Body of pancreas (tissue), 4 donors: ENCODE measurements at regions not wholly inside any gene's neighbourhood (a gene's known extent, or its start where the extent isn't known, plus 50 kb on each side); places are given as distances from the start of the nearest gene placed in this dataset.

Experiments used
- ATAC-seq: fragments of 150-250 bp; one replicate; pipeline ENCODE4 v1.9.1; 2016
- DNase-seq, 4 donors: peaks; one replicate each; pipeline ENCODE4 v3.0.0-alpha.2; 2019
- H3K27ac ChIP-seq, 4 donors: fragments of 200-600 bp; sonication (generic); 1 replicate in 3 of 4; 2 replicates in 1 of 4; pipeline versions ENCODE4 v1.5.1 to v1.6.1; 2016 to 2019; ENCODE audit warnings: mild to moderate bottlenecking in 1 of 4, mixed read lengths in 1 of 4, moderate library complexity in 1 of 4
- H3K27me3 ChIP-seq, 2 donors: fragments of 200-600 bp; sonication (generic); one replicate each; pipeline ENCODE4 v1.6.0; 2016; ENCODE audit warnings: mild to moderate bottlenecking in 1 of 2
- H3K36me3 ChIP-seq, 2 donors: fragments of 200-600 bp; sonication (generic); replicated peaks in 1 of 2; 2 replicates each; pipeline ENCODE4 v1.5.1; 2016; ENCODE audit warnings: low read depth in 2 of 2; ENCODE audit not compliant: insufficient read depth in 1 of 2
- H3K4me1 ChIP-seq: fragments of 200-600 bp; sonication (generic); one replicate; pipeline ENCODE4 v1.6.0; 2016
- H3K4me3 ChIP-seq, 2 donors: fragments of 200-600 bp; sonication (generic); 1 replicate in 1 of 2; 2 replicates in 1 of 2; pipeline ENCODE4 v1.5.1; 2016 to 2019
- H3K9me3 ChIP-seq, 3 donors: fragments of 200-600 bp; sonication (generic); 1 replicate in 2 of 3; 2 replicates in 1 of 3; pipeline ENCODE4 v1.5.1; 2016
- CTCF ChIP-seq, 7 experiments: fragments of 450-650 bp in 4 of 7; fragments of 200-600 bp in 3 of 7; sonication (generic) in 3 of 7; IDR thresholded peaks; one replicate each; pipeline ENCODE4 v1.5.1; 2016 to 2019; ENCODE audit warnings: antibody characterized with exemption in 7 of 7
- POLR2A ChIP-seq, 3 donors: fragments of 450-650 bp; IDR thresholded peaks; one replicate each; pipeline ENCODE4 v1.6.1; 2016; ENCODE audit warnings: antibody characterized with exemption in 3 of 3, mild to moderate bottlenecking in 2 of 3
- WGBS, 2 donors: methylation state at CpG; one replicate each; pipeline ENCODE4 v1.1.5; 2017; 5-methylcytosine and 5-hydroxymethylcytosine counted together
- intact Hi-C: fragments of 100-400 bp; cut with DNase I; formaldehyde crosslinking; loops from one replicate; pipeline ENCODE4 v1.15.1; 2023

GRCh38 chr13:80787604-80788003, 446.7 kb upstream of the SPRY2 start:
- H3K4me3 ChIP-seq = no peak overlapping the region
- intact Hi-C loops = no loop called here
- H3K4me1 ChIP-seq = no peaks in the 10 kb centered on the region
- 86 to 93% methylated on average over 1 of the region's 1 CpG for WGBS, 2 donors
- H3K9me3 ChIP-seq = no peaks in the 10 kb centered on the region
- no peaks in the 10 kb centered on the region for H3K36me3 ChIP-seq
- ATAC-seq = no peak
- H3K27me3 ChIP-seq = no peaks in the 10 kb centered on the region
- DNase-seq = no peak
- TF ChIP-seq POLR2A (IDR thresholded peaks at IDR 0.05) (no peak), CTCF (IDR thresholded peaks at IDR 0.05) (no peak)
- no peak overlapping the region for H3K27ac ChIP-seq

- Histone ChIP-seq H3K9me3 (no peaks in the 10 kb centered on the region), H3K4me1 (no peaks in the 10 kb centered on the region), H3K27ac (no peak overlapping the region), H3K27me3 (no peaks in the 10 kb centered on the region), H3K4me3 (no peak overlapping the region), H3K36me3 (no peaks in the 10 kb centered on the region)
- TF ChIP-seq POLR2A (IDR thresholded peaks at IDR 0.05) (no peak), CTCF (IDR thresholded peaks at IDR 0.05) (no peak)
- intact Hi-C loops = no loop called here
- no peak for ATAC-seq
- DNase-seq = no peak
- 76 to 83% methylated on average over 3 of the region's 3 CpGs for WGBS, 2 donors
These were observed 443.1 kb upstream of the SPRY2 start for GRCh38 chr13:80783926-80784565.

GRCh38 chr13:80782441-80782840, 441.5 kb upstream of the SPRY2 start:
- Histone ChIP-seq H3K27ac (no peak overlapping the region), H3K4me3 (no peak overlapping the region), H3K9me3 (no peaks in the 10 kb centered on the region), H3K27me3 (no peaks in the 10 kb centered on the region), H3K4me1 (no peaks in the 10 kb centered on the region), H3K36me3 (no peaks in the 10 kb centered on the region)
- DNase-seq (no peak), ATAC-seq (no peak)
- 46 to 54% methylated on average over 1 of the region's 1 CpG for WGBS, 2 donors
- TF ChIP-seq CTCF (IDR thresholded peaks at IDR 0.05) = no peak
- no peak for TF ChIP-seq POLR2A (IDR thresholded peaks at IDR 0.05)
- intact Hi-C loops = no loop called here

- WGBS, 2 donors = 57 to 82% methylated on average over 1 of the region's 1 CpG
- intact Hi-C loops = no loop called here
- ATAC-seq (no peak), DNase-seq (no peak)
- no peaks in the 10 kb centered on the region for H3K4me1 ChIP-seq
- H3K4me3 ChIP-seq = no peak overlapping the region
- TF ChIP-seq POLR2A (IDR thresholded peaks at IDR 0.05) (no peak), CTCF (IDR thresholded peaks at IDR 0.05) (no peak)
- H3K27ac ChIP-seq = no peak overlapping the region
- H3K36me3 ChIP-seq = no peaks in the 10 kb centered on the region
- no peaks in the 10 kb centered on the region for H3K27me3 ChIP-seq
- no peaks in the 10 kb centered on the region for H3K9me3 ChIP-seq
These were observed 437.4 kb upstream of the SPRY2 start for GRCh38 chr13:80778297-80778696.

- Histone ChIP-seq H3K4me1 (no peaks in the 10 kb centered on the region), H3K27ac (no peak overlapping the region), H3K4me3 (no peak overlapping the region), H3K9me3 (no peaks in the 10 kb centered on the region), H3K27me3 (no peaks in the 10 kb centered on the region), H3K36me3 (no peaks in the 10 kb centered on the region)
- no peak for DNase-seq
- intact Hi-C loops = no loop called here
- no peak for ATAC-seq
- TF ChIP-seq POLR2A (IDR thresholded peaks at IDR 0.05) (no peak), CTCF (IDR thresholded peaks at IDR 0.05) (no peak)
These were observed 416.8 kb upstream of the SPRY2 start for GRCh38 chr13:80757694-80758093.
